H1 (cell line): ENCODE measurements at regions not wholly inside any gene's neighbourhood (a gene's known extent, or its start where the extent isn't known, plus 50 kb on each side); places are given as distances from the start of the nearest gene placed in this dataset.

Experiments
- CTCF ChIP-seq, 3 experiments: IDR thresholded peaks; 1 replicate in 2 of 3; 2 replicates in 1 of 3; pipeline versions ENCODE4 v1.5.1 to v1.6.1; 2011; ENCODE audit warnings: low read length in 3 of 3, mild to moderate bottlenecking in 3 of 3, inconsistent platforms in 2 of 3, low read depth in 1 of 3, moderate library complexity in 1 of 3; ENCODE audit not compliant: insufficient read depth in 1 of 3; ENCODE audit errors: control extremely low read depth in 1 of 3
- SUZ12 ChIP-seq: fragments of 200-600 bp; sonication (generic); IDR thresholded peaks from 2 replicates; pipeline ENCODE4 v1.6.1; 2012; ENCODE audit warnings: mild to moderate bottlenecking, inconsistent platforms, low read length, moderate library complexity, mixed read lengths
- TEAD4 ChIP-seq: IDR thresholded peaks from 2 replicates; pipeline ENCODE4 v1.6.1; 2012; ENCODE audit warnings: low read depth, low read length, inconsistent platforms, mixed read lengths

GRCh38 chr11:29657709-29658108, 359.1 kb downstream of the KCNA4 start:
- TF ChIP-seq TEAD4 (no peak), CTCF (IDR thresholded peaks at IDR 0.05; ENCODE audit: control extremely low read depth in 1 of 3, insufficient read depth in 1 of 3, low read depth in 1 of 3, low read length in 3 of 3) (no peak), SUZ12 (no peak)
